GM12865 (cell line): ENCODE measurements at regions not wholly inside any gene's neighbourhood (a gene's known extent, or its start where the extent isn't known, plus 50 kb on each side); places are given as distances from the start of the nearest gene placed in this dataset.

Experiments
- DNase-seq: peaks from one replicate; pipeline ENCODE4 v3.0.0; 2010; ENCODE audit warnings: low read depth
- H3K4me3 ChIP-seq: 2 replicates; pipeline ENCODE4 v1.5.1; 2011; ENCODE audit warnings: mild to moderate bottlenecking, low read depth, low read length, control low read depth
- CTCF ChIP-seq: IDR thresholded peaks from 2 replicates; pipeline ENCODE4 v1.5.1; 2011; ENCODE audit warnings: low read length, control low read depth, low read depth, inconsistent platforms; ENCODE audit not compliant: insufficient read depth; ENCODE audit errors: missing control alignments

GRCh38 chr3:95088464-95088863 is 1025.6 kb downstream of the NSUN3 start:
- DNase-seq, result no peak
- TF ChIP-seq CTCF, result no peak
- no peak overlapping the region for H3K4me3 ChIP-seq

GRCh38 chr3:95097493-95097892 is 1034.6 kb downstream of the NSUN3 start:
- no peak overlapping the region for H3K4me3 ChIP-seq
- TF ChIP-seq CTCF, result no peak
- no peak for DNase-seq

DNA sequence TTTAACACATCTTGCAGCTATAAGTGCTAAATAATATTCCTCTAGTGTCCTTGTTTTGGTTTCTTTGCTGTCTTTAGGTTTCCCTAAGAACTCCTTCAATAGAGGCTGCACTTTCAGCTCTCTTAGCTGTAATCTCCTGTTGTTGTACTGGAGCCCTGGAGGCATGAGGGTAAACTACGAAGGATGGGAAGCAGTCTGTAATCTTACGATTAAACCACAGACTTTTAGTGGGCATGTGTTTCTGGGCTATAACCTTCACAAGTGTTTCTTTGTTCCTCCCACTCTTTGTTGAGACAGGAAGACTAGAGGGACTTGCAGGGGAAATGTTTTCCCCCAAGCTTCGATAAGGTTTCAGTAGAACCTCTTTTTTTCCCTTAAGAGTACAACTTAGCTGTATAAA is 1058.1 kb downstream of the NSUN3 start:
- TF ChIP-seq CTCF, result no peak
- H3K4me3 ChIP-seq, result no peak overlapping the region
- DNase-seq, result no peak

DNA sequence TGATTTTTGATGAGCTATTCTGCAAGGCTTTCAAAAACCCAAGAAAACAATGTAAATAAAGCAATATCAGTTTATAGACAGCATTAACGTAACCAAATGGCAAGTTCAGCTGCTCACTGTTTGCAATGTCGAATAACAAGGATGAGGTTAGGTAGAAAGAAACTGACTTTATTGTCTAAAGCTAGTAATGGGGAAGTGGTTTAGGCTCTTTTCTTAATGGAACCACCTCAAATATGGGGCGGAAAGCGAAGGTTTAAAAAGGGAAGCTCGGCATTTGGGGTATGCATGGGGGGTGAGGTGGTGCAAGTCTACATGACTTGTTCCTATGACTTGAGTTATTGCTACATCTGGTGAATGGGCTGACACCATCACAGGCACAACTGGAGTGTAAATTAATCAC is 1060.2 kb downstream of the NSUN3 start:
- no peak overlapping the region for H3K4me3 ChIP-seq
- no peak for TF ChIP-seq CTCF
- no peak for DNase-seq

DNA sequence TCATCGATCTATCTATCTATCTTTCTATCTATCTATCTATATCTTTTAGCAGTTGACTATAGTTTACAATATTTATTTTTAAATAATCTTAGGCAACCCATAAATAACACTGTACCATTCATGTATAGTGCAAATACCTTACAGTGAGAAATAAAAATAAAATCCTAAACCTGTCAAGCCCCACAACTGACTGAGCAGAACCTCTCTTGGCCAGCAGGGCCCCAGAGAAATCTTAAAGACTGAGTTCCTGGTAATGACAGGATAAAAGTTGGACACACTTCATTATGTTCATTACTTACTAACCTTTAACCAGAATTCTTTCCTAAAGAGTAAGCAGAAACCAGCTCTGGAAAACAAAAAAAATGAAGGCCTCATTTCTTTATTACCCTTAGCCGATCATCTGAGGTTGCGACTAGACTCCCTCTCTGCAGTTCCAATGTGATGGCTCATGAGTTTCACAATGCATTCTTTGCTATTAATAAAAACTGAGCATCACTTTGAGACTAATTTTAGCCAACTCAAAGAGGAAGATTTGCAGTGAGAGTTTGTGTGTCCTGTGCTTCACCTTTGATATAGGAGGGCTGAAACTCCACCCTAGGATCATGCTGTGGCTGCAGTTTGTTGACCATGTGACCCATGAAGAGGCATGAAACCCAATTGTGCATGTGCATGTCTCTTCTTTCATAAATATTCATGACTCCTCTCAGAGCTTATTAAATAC is 1072.0 kb downstream of the NSUN3 start:
- no peak for TF ChIP-seq CTCF
- DNase-seq, result no peak
- no peak overlapping the region for H3K4me3 ChIP-seq

DNA sequence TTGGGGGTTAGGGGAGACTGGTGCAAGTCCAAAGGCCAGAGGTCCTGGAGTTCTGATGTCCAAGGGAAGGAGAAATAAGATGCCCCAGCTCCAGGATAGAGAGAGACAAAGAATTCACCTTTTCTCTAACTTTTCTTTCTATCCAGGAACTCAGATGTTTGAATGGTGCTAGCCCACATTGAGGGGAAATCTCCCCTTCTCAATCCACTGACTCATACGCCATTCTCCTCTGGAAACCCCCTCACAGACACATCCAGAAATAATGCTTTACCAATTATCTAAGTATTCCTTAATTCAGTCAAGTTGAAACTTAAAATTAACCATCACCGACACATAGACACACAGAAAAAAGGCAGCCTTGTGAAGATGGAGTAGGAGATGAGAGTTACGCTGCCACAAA is 1085.2 kb downstream of the NSUN3 start:
- H3K4me3 ChIP-seq, result no peak overlapping the region
- no peak for TF ChIP-seq CTCF
- DNase-seq, result no peak

- no peak overlapping the region for H3K4me3 ChIP-seq
- no peak for DNase-seq
- TF ChIP-seq CTCF, result no peak
Measured at GRCh38 chr3:95151590-95151989, 1088.7 kb downstream of the NSUN3 start.
